Neural cell (in vitro differentiated cells): ENCODE measurements at regions not wholly inside any gene's neighbourhood (a gene's known extent, or its start where the extent isn't known, plus 50 kb on each side); places are given as distances from the start of the nearest gene placed in this dataset.

Source experiments
- H2AFZ ChIP-seq: fragments of 200-600, 300-800 bp; sonication (generic), shearing (Covaris generic); 2 replicates; pipeline ENCODE4 v1.6.0; 2014; ENCODE audit warnings: low read depth, mild to moderate bottlenecking, antibody characterized with exemption, low read length, moderate library complexity
- H3F3A ChIP-seq: fragments of 200-600 bp; shearing (Covaris generic); 2 replicates; pipeline ENCODE4 v1.6.1; 2016; ENCODE audit warnings: mild to moderate bottlenecking, moderate library complexity, mixed read lengths, antibody characterized with exemption, low read length; ENCODE audit not compliant: insufficient read depth, poor library complexity, severe bottlenecking
- H3K27ac ChIP-seq: fragments of 200-600, 300-800 bp; sonication (generic), shearing (Covaris generic); 2 replicates; pipeline ENCODE4 v1.5.1; 2014; ENCODE audit warnings: mild to moderate bottlenecking, low read length, moderate library complexity
- H3K27me3 ChIP-seq: fragments of 300-800, 200-600 bp; sonication (generic), shearing (Covaris generic); 2 replicates; pipeline ENCODE4 v1.6.0; 2014; ENCODE audit warnings: mild to moderate bottlenecking, low read depth, low read length, moderate library complexity; ENCODE audit not compliant: insufficient read depth
- H3K36me3 ChIP-seq: fragments of 300-800, 200-600 bp; sonication (generic), shearing (Covaris generic); 2 replicates; pipeline ENCODE4 v1.5.1; 2014; ENCODE audit warnings: mild to moderate bottlenecking, antibody characterized with exemption, low read length, moderate library complexity; ENCODE audit not compliant: insufficient read depth
- H3K4me2 ChIP-seq: fragments of 300-800, 200-600 bp; sonication (generic), shearing (Covaris generic); 2 replicates; pipeline ENCODE4 v1.6.0; 2014; ENCODE audit warnings: mild to moderate bottlenecking, low read length
- H3K4me3 ChIP-seq: fragments of 300-800, 200-600 bp; sonication (generic), shearing (Covaris generic); 2 replicates; pipeline ENCODE4 v1.5.1; 2014; ENCODE audit warnings: mild to moderate bottlenecking, low read length, moderate library complexity
- H3K79me2 ChIP-seq: fragments of 200-600 bp; shearing (Covaris generic); replicated peaks from 2 replicates; pipeline ENCODE4 v1.6.0; 2014; ENCODE audit warnings: mild to moderate bottlenecking, low read length, moderate library complexity; ENCODE audit not compliant: insufficient read depth
- H3K9ac ChIP-seq: fragments of 300-800, 200-600 bp; sonication (generic), shearing (Covaris generic); 2 replicates; pipeline ENCODE4 v1.6.1; 2016; ENCODE audit warnings: mild to moderate bottlenecking, low read length, mixed read lengths
- H3K9me2 ChIP-seq: fragments of 200-600 bp; shearing (Covaris generic); 2 replicates; pipeline ENCODE4 v1.6.1; 2016; ENCODE audit warnings: mild to moderate bottlenecking, low read length, mixed read lengths; ENCODE audit not compliant: insufficient read depth
- H3K9me3 ChIP-seq: fragments of 200-600, 300-800 bp; sonication (generic), shearing (Covaris generic); 2 replicates; pipeline ENCODE4 v1.6.1; 2016; ENCODE audit warnings: mild to moderate bottlenecking, mixed run types, low read length, moderate library complexity, mixed read lengths
- H4K20me1 ChIP-seq: fragments of 200-600 bp; shearing (Covaris generic); 2 replicates; pipeline ENCODE4 v1.6.1; 2016; ENCODE audit warnings: mild to moderate bottlenecking, mixed run types; ENCODE audit not compliant: insufficient read depth
- EP300 ChIP-seq: fragments of 450-650 bp; conservative IDR thresholded peaks from 2 replicates; pipeline ENCODE4 v1.6.1; 2014; ENCODE audit warnings: antibody characterized with exemption, mild to moderate bottlenecking, moderate library complexity; ENCODE audit not compliant: poor library complexity, severe bottlenecking
- EZH2 ChIP-seq: fragments of 200-600, 300-800 bp; shearing (Covaris generic), sonication (generic); IDR thresholded peaks from 2 replicates; pipeline ENCODE4 v1.6.1; 2014; ENCODE audit warnings: antibody characterized with exemption, low read length, borderline replicate concordance, mild to moderate bottlenecking; ENCODE audit not compliant: insufficient read depth, poor library complexity, severe bottlenecking
- MXI1 ChIP-seq: fragments of 450-650 bp; conservative IDR thresholded peaks from 2 replicates; pipeline ENCODE4 v1.6.1; 2014; ENCODE audit warnings: antibody characterized with exemption, mild to moderate bottlenecking; ENCODE audit not compliant: poor library complexity, severe bottlenecking
- POLR2AphosphoS5 ChIP-seq: IDR thresholded peaks from 2 replicates; pipeline ENCODE4 v1.6.1; 2012
- RAD21 ChIP-seq: fragments of 450-650 bp; conservative IDR thresholded peaks from 2 replicates; pipeline ENCODE4 v1.6.1; 2014; ENCODE audit warnings: antibody characterized with exemption, mild to moderate bottlenecking, moderate library complexity
- SMC3 ChIP-seq: fragments of 450-650 bp; conservative IDR thresholded peaks from 2 replicates; pipeline ENCODE4 v1.6.1; 2014; ENCODE audit warnings: antibody characterized with exemption, mild to moderate bottlenecking, moderate library complexity; ENCODE audit not compliant: poor library complexity
- TAF1 ChIP-seq: IDR thresholded peaks from 2 replicates; pipeline ENCODE4 v1.6.1; 2012; ENCODE audit warnings: low read depth
- TF ChIP-seq, protein P1 (sequence below): IDR thresholded peaks from 2 replicates; pipeline ENCODE4 v1.6.1; 2012; ENCODE audit warnings: borderline replicate concordance
- TF ChIP-seq, protein P2 (sequence below): fragments of 450-650 bp; IDR thresholded peaks from 2 replicates; pipeline ENCODE4 v1.5.1; 2014; ENCODE audit warnings: antibody characterized with exemption, mild to moderate bottlenecking, moderate library complexity; ENCODE audit not compliant: poor library complexity, severe bottlenecking

DNA sequence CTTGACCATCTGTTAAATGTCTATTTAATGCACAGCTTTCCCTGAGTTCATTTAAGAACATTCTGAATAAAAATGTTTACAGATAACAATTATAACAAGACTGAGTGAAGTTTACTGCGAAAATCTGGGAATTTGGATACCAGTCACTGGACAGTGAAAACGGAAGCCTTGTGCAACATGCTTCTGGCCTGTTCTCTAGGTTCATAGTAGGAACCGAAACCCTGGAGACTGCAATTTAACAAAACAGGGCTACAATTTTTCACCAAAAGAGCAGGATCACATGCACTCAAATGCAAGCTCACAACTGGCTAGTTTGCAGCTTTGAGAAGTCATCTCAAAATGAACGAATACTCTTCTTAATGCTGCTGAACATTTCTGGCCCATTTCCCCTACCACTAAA lies 435.9 kb downstream of the NR2F2 start:
- H3K4me2 ChIP-seq, result no peak overlapping the region
- H3K9ac ChIP-seq, result no peak overlapping the region
- no peak overlapping the region for H3K4me3 ChIP-seq
- no peak overlapping the region for H2AFZ ChIP-seq
- no peaks in the 10 kb centered on the region for H3K9me2 ChIP-seq
- H3K9me3 ChIP-seq, result no peaks in the 10 kb centered on the region
- H3K27ac ChIP-seq, result no peak overlapping the region
- H3F3A ChIP-seq, result no peaks in the 10 kb centered on the region
- no peaks in the 10 kb centered on the region for H4K20me1 ChIP-seq
- H3K27me3 ChIP-seq, result peaks cover 28% of the 10 kb centered on the region
- TF ChIP-seq TAF1 (no peak), EZH2 (no peak), SMC3 (no peak)
- TF ChIP-seq, protein P1, sequence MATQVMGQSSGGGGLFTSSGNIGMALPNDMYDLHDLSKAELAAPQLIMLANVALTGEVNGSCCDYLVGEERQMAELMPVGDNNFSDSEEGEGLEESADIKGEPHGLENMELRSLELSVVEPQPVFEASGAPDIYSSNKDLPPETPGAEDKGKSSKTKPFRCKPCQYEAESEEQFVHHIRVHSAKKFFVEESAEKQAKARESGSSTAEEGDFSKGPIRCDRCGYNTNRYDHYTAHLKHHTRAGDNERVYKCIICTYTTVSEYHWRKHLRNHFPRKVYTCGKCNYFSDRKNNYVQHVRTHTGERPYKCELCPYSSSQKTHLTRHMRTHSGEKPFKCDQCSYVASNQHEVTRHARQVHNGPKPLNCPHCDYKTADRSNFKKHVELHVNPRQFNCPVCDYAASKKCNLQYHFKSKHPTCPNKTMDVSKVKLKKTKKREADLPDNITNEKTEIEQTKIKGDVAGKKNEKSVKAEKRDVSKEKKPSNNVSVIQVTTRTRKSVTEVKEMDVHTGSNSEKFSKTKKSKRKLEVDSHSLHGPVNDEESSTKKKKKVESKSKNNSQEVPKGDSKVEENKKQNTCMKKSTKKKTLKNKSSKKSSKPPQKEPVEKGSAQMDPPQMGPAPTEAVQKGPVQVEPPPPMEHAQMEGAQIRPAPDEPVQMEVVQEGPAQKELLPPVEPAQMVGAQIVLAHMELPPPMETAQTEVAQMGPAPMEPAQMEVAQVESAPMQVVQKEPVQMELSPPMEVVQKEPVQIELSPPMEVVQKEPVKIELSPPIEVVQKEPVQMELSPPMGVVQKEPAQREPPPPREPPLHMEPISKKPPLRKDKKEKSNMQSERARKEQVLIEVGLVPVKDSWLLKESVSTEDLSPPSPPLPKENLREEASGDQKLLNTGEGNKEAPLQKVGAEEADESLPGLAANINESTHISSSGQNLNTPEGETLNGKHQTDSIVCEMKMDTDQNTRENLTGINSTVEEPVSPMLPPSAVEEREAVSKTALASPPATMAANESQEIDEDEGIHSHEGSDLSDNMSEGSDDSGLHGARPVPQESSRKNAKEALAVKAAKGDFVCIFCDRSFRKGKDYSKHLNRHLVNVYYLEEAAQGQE, result no peak
- TF ChIP-seq, protein P2, sequence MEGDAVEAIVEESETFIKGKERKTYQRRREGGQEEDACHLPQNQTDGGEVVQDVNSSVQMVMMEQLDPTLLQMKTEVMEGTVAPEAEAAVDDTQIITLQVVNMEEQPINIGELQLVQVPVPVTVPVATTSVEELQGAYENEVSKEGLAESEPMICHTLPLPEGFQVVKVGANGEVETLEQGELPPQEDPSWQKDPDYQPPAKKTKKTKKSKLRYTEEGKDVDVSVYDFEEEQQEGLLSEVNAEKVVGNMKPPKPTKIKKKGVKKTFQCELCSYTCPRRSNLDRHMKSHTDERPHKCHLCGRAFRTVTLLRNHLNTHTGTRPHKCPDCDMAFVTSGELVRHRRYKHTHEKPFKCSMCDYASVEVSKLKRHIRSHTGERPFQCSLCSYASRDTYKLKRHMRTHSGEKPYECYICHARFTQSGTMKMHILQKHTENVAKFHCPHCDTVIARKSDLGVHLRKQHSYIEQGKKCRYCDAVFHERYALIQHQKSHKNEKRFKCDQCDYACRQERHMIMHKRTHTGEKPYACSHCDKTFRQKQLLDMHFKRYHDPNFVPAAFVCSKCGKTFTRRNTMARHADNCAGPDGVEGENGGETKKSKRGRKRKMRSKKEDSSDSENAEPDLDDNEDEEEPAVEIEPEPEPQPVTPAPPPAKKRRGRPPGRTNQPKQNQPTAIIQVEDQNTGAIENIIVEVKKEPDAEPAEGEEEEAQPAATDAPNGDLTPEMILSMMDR, result no peak
- H3K36me3 ChIP-seq, result no peaks in the 10 kb centered on the region
- H3K79me2 ChIP-seq, result no peaks in the 10 kb centered on the region

DNA sequence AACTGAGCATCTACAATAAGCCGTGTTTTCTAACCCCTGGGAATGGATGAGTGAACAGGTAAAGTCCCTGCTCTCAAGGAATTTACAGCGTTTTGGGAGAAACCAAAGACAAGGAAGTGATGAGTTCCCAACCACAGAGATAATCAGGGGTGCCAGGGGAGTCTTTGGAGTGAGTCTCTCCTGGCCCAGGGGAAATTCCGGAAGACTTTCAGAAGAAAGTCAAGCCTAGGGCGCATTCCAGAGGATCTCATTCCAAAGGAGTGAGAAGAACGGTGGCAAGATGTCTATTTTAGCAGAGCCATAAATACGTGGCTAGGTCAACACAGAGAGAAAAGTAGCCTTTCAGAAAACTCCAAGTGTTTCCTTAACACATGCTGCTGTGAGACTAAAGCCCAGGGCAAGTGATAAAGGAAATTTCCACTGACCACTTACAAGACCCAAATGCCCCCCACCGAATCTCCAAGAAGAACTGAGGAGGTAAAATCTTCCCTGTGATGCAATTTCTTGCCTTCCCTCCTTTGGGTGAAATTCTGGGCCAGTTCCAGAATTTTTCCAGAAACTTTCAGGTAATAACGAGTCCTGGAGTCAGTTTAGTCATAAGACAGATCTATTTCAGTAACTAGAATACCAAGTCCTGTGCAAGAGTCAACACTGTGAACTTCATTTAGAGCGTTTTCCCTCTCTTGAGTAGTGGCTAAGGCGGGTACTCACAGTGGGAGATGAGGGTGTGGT lies 437.4 kb downstream of the NR2F2 start:
- Histone ChIP-seq H3K27ac (no peak overlapping the region), H3K4me3 (no peak overlapping the region), H3K36me3 (no peaks in the 10 kb centered on the region), H3K4me2 (no peak overlapping the region), H3K79me2 (no peaks in the 10 kb centered on the region), H3K9me2 (no peaks in the 10 kb centered on the region), H4K20me1 (no peaks in the 10 kb centered on the region), H3K9ac (no peak overlapping the region), H3K27me3 (peaks cover 29% of the 10 kb centered on the region), H3K9me3 (no peaks in the 10 kb centered on the region), H3F3A (no peaks in the 10 kb centered on the region), H2AFZ (no peak overlapping the region)
- TF ChIP-seq, protein P1, result no peak
- TF ChIP-seq POLR2AphosphoS5 (no peak), MXI1 (no peak), RAD21 (no peak), EZH2 (no peak), EP300 (no peak), TAF1 (no peak), SMC3 (no peak)
- TF ChIP-seq, protein P2, result no peak
